CD4-positive, alpha-beta T cell treated with Interleukin-4 for 4 hours (primary cell): ENCODE measurements at regions not wholly inside any gene's neighbourhood (a gene's known extent, or its start where the extent isn't known, plus 50 kb on each side); places are given as distances from the start of the nearest gene placed in this dataset.
A peak's percentile ranks its signal among the peaks of the same experiment; 100 is the strongest.
"Not testable (repeated sequence)": the region's sequence is repeated elsewhere in the genome, so short reads cannot be mapped to it uniquely, and the experiment has no call there.

ENCODE experiments used
- DNase-seq: peaks from one replicate; pipeline ENCODE4 v3.0.0-alpha.2; 2020

DNA sequence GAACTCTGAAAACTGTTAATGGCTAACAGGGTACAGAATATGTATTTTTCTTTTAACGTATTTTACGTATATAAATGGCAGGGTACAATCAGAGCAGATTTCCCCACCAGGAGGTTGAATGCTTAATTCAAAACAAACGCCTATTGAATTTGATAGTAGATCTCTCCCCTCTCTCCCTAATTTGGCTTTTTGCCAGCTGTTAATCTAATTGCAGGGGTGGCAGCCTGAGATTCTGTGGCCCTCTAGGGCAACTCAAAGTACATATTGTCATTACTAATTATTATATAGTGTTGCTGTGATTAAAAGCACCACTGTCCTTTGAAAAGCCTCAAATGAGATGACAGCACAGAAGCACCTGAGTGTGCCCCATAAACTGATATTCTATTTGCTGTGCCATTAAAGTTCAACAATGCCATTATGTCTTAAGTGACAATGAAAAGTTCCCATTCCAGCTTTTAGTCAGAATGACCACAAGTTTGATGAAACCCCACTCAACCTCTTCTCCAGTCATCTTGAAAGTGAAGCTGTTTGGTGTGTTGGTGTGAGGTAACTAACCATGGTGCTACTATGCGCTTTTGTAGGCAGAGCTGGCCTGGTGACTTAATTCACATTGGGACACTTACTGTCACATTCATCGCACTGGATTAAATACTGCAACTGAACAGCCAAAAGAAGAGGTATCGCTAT is 351.4 kb downstream of the KCNRG start:
- DNase-seq: peak; percentile 37

DNA sequence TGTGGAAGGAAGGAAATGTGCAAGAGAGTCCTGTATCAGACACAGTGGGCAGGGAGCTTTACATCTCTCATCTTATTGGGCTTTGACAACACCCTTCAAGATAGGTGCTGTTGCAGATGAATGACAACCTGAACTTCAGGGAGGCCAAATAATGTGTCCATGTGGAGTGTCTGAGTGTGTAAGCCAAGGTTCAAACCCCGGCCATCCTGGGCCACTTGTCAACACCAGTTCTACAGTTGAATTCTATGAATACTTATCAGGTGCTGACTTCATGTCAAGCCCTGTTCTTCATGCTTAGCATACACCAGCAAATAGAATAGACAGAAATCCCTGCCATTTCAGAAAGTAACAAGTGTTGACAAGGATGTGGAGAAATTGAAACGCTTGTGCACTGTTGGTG is 354.4 kb downstream of the KCNRG start:
- no peak for DNase-seq

DNA sequence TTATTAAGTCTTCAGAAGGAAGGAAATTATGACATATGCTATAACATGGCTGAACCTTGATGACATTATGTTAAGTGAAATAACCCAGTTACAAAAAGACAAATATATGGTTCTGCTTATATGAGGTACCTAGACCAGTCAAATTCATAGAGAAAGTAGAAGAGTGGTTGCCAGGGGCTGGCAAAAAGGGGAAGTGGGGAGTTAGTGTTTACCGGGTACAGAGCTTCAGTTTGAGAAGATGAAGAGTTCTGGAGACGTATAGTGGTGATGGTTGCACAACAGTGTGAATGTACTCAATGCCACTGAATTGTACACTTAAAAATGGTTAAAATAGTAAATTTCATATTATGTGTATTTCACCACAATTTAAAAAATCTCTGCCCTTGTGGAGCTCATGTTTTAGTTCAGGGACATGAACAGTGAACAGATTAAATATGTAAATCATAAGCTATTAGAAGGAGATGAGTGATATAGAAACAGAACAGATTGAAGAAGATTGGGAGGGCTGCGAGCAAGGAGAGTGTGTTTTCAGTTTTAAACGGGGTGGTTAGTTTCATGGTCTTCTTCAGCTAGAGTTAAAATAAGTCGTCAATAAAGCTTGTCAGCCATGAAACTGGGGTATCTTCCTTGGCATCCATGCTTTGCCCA is 355.2 kb downstream of the KCNRG start:
- DNase-seq: no peak

DNA sequence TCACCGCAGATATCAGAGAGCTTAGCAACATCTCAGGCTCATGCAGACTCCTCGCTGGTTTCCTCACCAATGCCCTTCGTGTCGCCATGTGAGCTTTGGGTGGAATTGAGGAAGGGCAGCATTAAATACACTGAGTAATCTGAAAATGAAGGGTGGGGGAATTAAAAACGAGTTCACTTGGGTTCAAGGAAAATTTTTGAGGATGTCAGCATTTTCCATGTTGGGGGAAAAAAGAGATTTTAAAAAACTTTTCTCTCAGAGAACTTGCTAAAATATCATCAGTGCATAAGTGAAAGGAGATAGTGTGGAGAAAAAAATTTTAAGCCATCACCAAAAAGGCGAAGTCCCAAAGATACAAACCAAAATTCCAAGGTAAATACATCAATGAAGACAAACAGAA is 359.3 kb downstream of the KCNRG start:
- no peak for DNase-seq

DNA sequence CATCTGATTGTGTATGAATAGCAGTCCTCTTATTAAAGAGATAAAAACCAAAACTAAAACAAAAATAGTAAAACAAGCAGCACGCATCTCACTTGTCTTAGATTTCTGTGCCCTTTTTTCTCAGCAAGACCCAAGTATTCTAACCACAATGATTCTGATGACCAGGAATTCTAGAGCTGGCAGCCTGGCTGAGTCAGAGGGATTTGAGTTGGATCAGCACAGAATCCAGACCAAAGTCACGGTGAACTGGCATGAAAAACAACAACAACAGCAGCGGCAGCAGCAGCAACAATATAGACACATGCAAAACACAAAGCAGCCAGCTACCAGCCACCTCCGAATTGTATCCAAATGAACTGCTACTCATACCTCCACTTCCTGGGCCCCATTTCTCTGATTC is 360.5 kb downstream of the KCNRG start:
- DNase-seq: no peak

DNA sequence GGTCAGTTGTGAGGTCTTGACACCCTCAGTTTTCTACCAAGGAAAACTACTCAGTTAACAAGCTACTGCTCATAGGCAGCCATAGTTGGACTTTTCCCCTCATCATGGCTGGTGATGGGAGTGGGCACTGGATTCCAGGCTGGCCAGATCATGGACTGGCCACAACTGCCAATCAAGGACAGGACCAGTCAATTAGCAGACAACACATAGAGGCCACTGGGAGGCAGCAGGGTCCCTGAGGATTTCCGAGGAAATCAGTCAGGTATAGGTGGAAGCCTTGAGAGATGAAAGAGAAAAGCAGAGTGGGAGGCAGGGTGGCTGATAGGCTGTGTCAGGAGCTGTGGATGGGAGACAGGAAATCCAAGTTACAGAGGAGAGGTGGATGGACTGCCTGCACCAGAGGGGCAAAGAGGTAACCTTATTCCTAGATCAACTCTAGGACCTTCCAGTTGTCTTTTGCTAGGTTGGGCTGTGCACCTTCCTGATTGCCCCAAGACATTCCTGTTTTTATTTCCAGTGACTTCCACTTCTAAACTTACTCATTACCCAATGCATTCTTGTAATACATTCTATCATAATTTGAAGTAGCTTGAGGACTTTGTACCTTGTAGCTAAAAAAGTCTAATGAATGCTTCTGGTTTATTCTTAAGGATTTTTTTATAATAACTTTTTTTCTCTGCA is 361.8 kb downstream of the KCNRG start:
- no peak for DNase-seq

DNA sequence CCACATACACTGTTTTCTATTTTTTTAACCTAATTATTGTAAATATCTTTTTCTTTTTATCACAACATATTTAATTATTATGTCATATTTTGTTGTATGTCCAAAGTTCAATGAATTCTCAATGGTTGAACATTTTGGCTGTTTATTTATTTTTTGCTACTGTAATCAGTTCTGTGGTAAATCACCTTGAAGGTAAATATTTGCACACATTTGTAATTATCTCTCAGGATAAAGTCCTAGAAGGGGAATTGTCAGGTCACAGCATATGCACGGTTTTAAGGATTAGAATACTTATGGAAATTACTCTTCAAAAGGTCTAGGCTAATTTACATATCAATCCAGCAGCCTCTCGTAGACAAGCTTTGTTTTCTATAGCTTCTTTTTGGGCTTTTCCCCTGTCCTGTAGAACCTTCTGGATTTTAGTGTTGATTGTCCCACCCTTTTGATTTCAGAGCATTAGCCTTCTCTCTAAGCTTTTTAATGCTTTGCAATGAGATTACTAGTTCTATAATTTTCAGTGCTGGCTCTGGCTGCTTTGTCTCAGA is 362.6 kb downstream of the KCNRG start:
- DNase-seq: no peak

DNA sequence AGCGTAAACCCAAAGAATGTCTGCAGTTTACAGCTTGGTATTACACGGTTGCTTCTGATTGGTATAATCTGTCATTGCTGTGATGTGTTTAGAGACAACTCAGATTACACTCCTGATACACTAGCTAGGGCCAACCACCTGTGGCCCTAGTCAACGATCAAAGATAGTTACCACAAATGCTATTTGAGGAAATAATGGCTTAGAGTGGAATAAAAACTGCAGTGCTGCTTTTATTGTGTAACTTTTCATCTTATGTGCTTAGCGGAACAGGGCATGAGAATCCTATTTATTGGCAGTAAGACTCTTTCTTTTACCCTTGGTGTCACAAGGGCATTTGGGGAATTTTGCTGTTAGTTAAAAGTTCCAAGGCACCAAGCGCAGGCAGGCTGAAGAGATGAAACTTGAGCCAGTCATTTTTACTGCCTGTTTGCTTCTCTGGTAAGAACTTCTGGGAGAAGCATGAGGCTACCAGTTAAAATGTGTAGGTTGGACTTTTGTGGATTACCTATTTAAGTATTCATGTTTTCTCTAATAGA is 363.3 kb downstream of the KCNRG start:
- no peak for DNase-seq

DNA sequence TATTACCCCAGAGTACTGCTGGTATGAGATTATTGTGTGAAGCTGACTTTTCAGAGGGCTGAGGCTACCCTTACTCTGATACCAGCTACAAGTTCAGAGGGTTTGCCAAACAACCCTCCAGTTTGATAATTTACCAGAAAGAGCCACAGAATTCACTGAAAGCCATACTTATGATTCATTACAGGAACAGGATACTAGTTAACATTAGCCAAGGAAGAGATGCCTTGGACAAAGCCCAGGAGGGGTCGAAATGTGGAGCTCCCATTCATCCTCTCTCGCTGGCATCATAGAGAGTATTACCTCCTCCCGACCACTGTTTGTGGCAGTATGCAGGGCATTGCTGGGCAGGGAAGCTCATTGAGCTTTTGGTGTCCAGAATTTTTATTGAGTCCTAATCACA is 364.3 kb downstream of the KCNRG start:
- no peak for DNase-seq

DNA sequence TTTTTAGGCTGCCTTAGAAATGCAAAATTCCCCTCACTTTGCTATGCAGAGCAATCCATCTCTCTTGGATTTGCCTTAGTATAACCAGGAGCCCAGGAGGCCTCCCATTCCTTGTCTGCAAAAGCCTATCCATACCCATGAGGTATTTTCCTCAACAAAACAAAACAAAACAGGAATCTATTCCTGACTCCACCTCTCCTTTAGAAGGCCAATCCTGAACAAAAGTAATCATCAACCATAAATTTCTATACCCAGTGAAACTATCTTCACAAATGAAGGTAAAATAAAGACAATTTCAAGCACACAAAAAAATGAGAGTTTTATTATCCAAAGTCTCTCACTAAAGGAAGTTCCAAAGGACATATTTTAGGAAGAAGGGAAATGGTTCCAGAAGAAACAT is 365.7 kb downstream of the KCNRG start:
- no peak for DNase-seq

DNA sequence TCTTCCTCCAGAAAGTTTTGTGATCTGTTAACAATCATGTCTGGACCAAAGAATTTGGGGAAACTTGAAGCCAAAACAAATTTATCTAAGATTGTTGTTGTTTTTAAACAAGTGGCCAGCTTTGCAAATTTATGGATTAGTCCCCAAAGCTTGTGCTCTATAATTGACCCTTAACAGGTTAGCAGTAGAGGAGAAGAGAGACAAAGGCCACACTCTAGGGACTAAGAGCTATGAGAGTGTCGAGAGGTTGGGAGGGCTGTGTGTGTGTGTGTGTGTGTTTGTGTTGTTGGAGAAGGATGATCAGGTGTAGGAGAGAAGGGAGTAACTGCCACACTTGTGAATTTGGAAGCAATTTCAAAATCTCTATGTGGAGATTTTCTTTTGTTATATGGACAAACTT is 367.3 kb downstream of the KCNRG start:
- no peak for DNase-seq

DNA sequence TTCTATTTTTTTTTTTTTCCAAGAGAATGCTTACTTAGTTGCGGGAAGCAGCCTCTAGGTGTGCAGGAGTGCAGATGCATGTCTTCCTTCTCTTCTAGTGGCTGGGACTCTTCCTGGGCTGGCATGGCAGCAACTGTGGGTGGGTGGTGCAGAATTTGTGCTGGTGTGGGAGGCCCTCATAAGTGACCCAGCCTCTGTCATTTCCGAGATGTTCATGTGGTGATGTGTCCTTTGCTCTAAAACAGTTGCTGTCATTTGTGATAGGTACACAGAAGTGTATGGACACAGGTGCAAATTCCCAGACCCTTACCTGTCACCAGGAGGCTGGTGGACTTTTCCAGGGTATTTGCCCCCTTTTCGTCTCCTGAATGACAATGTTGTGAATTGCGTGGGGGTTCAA is 367.7 kb downstream of the KCNRG start:
- DNase-seq: no peak

DNA sequence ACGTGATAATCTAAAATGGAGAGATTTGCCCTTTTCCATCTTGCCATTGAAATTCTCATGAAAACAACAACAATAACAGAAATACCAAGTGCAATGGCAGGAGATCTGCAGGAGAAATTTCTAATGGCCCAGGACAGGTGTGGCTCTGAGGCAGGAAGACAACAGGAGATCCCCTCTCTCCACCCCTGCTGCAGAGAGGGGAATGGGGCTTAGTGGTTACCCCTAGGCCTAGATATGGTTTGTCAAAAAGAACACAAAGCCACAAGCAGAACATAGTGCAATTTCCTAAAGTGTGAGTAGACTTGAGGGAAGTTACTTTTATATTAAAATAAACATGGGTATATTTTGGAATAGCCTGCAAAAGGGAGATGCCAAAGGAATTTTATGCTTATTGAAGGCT is 369.5 kb downstream of the KCNRG start:
- DNase-seq: no peak

DNA sequence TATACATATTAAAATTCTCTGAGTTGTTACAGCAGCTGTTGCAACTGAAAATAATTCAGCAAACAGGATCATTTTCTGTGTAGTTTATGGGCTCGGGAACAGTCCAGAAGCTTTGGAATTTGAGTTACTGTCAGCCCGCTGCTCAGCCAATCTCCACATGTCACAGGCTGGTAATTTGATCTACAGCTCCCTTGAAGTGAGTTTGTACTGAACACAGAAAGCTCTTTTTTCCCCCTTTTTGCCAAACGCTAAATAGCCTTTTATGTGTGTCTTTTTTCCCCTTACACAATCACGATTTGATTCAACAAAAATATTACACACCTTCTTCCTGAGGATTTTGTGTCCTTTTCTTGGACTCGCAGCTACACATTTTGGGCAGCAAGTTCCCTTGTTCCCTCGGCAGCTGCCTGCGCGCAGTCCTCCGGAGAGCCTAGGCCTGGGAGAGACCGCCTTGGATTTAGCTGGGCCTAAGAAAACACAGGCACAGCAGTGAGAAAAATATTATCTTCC is 371.4 kb downstream of the KCNRG start:
- no peak for DNase-seq

DNA sequence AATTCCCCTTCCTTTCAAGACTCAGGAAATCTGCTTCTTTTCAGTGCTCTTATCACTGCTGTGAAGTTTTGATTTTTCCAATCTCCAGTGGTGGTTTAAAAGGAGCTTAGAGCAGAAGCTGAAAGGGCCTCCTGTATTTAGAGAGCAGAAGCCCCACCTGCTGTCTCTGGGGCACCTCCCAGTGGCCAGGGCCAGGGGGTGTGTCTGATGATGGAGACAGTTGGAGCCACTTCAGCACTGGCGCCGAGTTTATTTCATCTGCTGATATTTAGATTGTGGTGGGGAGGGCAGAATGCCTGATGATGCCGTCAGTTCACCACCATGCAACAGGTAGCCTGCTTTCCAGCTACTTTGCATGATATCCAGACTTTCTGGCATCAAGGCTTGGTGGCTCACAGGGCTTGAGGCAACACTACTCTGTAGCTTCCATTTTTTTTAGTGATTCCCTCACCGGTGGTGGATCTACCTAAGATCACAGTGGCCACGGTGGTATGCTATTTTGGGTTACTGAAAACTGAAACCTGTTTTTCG is 371.9 kb downstream of the KCNRG start:
- peak; percentile 53 for DNase-seq

DNA sequence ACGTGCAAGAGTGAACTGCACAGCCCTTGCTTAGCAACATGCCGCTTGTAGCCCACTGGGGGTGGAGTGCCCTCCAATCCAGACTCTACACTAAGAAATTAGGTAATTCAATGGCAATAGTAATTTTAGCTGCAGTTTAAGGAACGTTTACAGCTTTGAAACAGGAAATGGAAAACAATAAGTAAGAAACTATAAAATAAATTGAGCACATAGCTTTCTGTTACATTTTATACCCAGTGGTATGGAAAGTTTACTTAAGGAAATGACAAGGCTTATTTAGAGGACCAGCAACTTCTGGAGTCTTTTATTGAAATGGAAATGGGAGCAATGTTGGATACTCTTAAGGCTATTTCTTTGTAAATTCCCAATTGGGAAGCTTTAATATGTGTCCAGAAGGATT is 373.2 kb downstream of the KCNRG start:
- no peak for DNase-seq

DNA sequence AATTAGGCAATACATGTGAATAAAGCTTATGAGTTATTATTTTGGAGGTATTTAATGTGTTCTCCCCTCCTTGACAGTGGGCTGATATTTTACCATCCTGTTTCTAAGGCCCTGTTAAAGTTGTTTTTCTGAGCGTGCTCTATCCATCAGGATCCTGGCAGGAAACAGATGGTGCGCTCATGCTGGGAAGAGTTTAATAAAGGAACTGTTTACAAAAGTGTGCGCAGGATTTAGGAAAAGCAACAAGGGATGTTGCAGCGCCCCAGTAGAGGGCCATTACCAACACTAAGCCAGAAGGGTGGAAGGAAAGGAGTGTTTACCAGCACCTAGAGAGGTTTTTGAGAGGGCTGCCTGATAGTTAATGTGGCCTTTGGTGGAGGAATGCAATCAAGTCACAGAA is 374.5 kb downstream of the KCNRG start:
- DNase-seq: no peak

DNA sequence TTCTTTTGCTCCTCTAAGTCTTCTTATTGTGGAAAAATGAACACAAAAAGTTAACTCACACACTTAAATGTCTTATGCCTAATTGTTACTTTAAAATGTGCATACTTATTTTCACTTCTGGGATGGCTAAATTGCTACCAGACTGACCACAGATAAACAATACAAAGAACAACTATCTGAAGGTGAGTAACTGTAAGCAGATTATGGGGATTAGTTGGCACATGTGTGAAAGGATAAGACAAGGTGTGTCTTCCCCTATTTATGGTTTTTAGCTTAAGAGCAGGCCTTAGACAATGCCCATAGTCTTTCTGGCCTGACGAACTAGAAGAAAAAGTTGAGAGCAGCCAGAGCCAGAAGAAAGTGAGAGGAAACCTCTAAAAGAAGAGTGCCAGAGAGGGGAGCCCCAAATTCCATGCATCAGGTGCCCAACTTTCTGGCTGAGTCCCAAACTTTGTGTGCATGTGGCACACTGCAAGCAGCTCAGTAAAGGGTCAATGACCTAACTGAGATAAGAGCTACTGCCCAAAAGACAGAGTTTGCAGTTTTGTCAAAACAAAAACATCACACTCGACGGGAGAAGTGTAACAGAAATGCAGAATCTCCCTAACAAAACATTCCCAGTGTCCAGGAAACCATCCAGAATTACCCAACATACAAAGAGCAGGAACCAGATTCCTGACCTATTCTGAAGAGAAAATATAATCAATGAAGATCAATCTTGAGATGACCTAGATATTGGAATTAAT is 375.4 kb downstream of the KCNRG start:
- no peak for DNase-seq

DNA sequence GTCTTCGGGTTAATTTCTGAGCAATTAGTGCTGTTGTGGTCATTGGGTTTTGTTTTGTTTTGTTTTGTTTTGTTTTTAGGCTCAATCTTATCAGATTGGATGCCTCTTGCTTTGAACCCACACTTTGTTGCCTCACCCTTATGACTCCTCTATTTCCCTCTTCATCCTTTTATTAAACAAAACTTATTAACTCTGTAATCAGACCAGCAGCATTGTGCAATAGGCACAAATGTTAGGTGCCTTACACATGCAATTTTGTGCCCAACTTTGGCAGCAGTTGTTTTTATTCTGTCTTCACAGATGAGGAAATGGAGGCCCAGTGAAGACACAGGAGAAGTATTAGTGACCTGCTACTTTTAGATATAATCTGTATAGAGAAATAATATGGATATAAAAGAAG is 377.7 kb downstream of the KCNRG start:
- no peak for DNase-seq

DNA sequence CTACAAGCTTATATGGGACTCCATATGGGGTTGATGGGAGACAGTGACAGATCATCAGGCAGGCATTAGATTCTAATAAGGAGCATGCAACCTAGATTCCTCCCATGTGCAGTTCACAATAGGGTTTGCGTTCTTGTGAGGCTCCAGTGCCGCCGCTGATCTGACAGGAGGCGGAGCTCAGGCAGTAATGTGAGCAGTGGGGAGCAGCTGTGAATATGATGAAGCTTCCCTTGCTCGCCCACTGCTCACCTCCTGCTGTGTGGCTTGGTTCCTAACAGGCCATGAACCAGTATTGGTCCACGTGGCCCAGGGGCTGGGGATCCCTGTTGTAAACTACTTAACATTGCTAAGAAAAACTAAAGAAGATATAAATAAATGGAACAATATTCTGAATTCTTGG is 378.4 kb downstream of the KCNRG start:
- DNase-seq: no peak

DNA sequence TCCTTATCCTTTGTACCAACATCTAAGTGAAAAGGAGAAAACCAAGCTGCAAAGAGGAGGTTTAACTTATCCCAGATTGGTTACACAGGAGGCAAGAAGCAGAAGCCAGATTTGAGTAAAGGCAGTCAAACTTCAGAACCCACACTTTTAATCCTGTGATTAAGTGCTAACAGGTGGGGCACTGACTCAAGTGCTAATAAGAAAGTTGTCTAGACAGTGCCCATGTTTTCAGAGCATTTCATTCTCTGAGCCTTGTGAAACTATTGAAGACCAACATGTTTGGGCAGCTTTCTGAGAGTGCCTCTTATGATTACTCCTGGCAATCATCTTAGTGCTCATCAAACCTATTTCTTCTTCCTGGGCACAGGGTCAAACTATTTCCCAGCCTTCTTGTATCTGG is 380.8 kb downstream of the KCNRG start:
- DNase-seq: no peak

DNA sequence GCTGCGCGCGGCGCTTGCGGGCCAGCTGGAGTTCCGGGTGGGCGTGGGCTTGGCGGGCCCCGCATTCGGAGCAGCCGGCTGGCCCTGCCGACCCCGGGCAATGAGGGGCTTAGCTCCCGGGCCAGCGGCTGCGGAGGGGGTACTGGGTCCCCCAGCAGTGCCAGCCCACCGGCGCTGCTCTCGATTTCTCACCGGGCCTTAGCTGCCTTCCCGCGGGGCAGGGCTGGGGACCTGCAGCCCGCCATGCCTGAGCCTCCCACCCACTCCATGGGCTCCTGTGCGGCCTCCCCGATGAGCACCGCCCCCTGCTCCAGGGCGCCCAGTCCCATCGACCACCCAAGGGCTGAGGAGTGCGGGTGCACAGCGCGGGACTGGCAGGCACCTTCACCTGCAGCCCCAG is 381.4 kb downstream of the KCNRG start:
- DNase-seq: not testable (repeated sequence)
